ENCODE measurements at regions not wholly inside any gene's neighbourhood (a gene's known extent, or its start where the extent isn't known, plus 50 kb on each side); places are given as distances from the start of the nearest gene placed in this dataset.

DNA sequence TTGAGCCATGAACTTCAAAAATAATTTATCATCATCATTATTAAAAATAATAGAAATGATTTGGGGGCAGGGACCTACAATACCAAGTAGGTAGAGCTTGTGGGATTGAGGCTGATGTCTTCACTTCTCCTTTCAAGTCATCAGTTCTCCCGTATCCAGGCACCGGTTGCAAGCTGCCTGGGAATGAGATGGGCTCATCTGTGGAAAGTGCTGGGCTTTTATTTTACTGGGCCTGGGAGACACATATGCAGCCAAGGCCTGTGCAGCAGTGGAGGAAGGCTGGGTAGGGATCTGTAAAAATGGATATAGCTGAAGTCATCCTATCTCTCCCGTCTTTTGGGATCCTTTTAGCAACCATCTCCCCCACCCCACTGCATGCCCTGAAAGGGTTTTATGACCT lies 284.1 kb upstream of the CLINT1 start:
- TF ChIP-seq CTCF (IDR thresholded peaks at IDR 0.05) (no peak), POLR2A (IDR thresholded peaks at IDR 0.05) (no peak)

Data from thyroid gland (tissue), 4 donors.